ENCODE measurements at regions not wholly inside any gene's neighbourhood (a gene's known extent, or its start where the extent isn't known, plus 50 kb on each side); places are given as distances from the start of the nearest gene placed in this dataset.
A peak's percentile ranks its signal among the peaks of the same experiment; 100 is the strongest.

- TF ChIP-seq CTCF (conservative IDR thresholded peaks at IDR 0.05; ENCODE audit: low read depth, low read length) = no peak
- TF ChIP-seq EZH2 (IDR thresholded peaks at IDR 0.05; ENCODE audit: borderline replicate concordance, low read depth, low read length, poor library complexity, severe bottlenecking) = peak; percentile 63
These were observed 118.6 kb upstream of the ZNF536 start for GRCh38 chr19:30253581-30253996.
